Natural killer cell (primary cell): ENCODE measurements at regions not wholly inside any gene's neighbourhood (a gene's known extent, or its start where the extent isn't known, plus 50 kb on each side); places are given as distances from the start of the nearest gene placed in this dataset.

Experiments
- ATAC-seq, 3 donors: fragments of 150-1000 bp in 2 of 3; fragments of 200-7000 bp in 1 of 3; cut with Tn5 transposase; 1 replicate in 1 of 3; 2 replicates in 2 of 3; pipeline ENCODE4 v1.10.0; 2021; ENCODE audit warnings: mild to moderate bottlenecking in 2 of 3, moderate library complexity in 2 of 3
- DNase-seq, 2 donors: peaks; one replicate each; pipeline versions ENCODE4 v3.0.0 to v3.0.0-alpha.2; 2013 to 2021; ENCODE audit warnings: mixed read lengths in 1 of 2
- H3K27ac ChIP-seq: one replicate; pipeline ENCODE4 v1.5.1; 2013; ENCODE audit warnings: mild to moderate bottlenecking, low read length
- H3K27me3 ChIP-seq: one replicate; pipeline ENCODE4 v1.6.1; 2013; ENCODE audit warnings: low read length; ENCODE audit not compliant: control insufficient read depth, insufficient read depth
- H3K36me3 ChIP-seq: one replicate; pipeline ENCODE4 v1.6.1; 2013; ENCODE audit warnings: low read length; ENCODE audit not compliant: control insufficient read depth, insufficient read depth
- H3K4me1 ChIP-seq: one replicate; pipeline ENCODE4 v1.6.1; 2013; ENCODE audit warnings: low read length; ENCODE audit not compliant: control insufficient read depth, insufficient read depth
- H3K4me3 ChIP-seq: one replicate; pipeline ENCODE4 v1.5.1; 2013; ENCODE audit warnings: low read length
- H3K9me3 ChIP-seq: one replicate; pipeline ENCODE4 v1.6.1; 2013; ENCODE audit warnings: low read length; ENCODE audit not compliant: control insufficient read depth, insufficient read depth
- H3K27ac Mint-ChIP-seq, 2 donors: one replicate each; pipeline ENCODE4 v1.8.0; 2022; ENCODE audit warnings: mild to moderate bottlenecking in 2 of 2, mixed read lengths in 2 of 2, moderate library complexity in 1 of 2
- H3K27me3 Mint-ChIP-seq, 2 donors: one replicate each; pipeline ENCODE4 v1.8.0; 2022; ENCODE audit warnings: low read depth in 2 of 2, mixed read lengths in 2 of 2
- H3K36me3 Mint-ChIP-seq: one replicate; pipeline ENCODE4 v1.8.0; 2022; ENCODE audit warnings: mixed read lengths
- H3K4me1 Mint-ChIP-seq, 2 donors: one replicate each; pipeline ENCODE4 v1.8.0; 2022; ENCODE audit warnings: mixed read lengths in 2 of 2
- H3K4me3 Mint-ChIP-seq: one replicate; pipeline ENCODE4 v1.8.0; 2022; ENCODE audit warnings: mild to moderate bottlenecking, moderate library complexity, mixed read lengths
- H3K9me3 Mint-ChIP-seq, 2 donors: one replicate each; pipeline ENCODE4 v1.8.0; 2022; ENCODE audit warnings: mixed read lengths in 2 of 2
- CTCF ChIP-seq: fragments of 200-600 bp; IDR thresholded peaks from one replicate; pipeline ENCODE4 v1.8.0; 2022; ENCODE audit warnings: antibody characterized with exemption
- WGBS: methylation state at CpG from one replicate; pipeline ENCODE4 v1.1.7; 2013; ENCODE audit warnings: missing lambda C conversion rate; ENCODE audit not compliant: insufficient coverage; 5-methylcytosine and 5-hydroxymethylcytosine counted together
- intact Hi-C: fragments of 100-400 bp; cut with micrococcal nuclease; formaldehyde crosslinking; loops from one replicate; pipeline ENCODE4 v1.14.2; 2022

GRCh38 chr2:236892721-236893120 lies 193.0 kb upstream of the COPS8 start:
- no peaks in the 10 kb centered on the region for H3K36me3 ChIP-seq
- no peak overlapping the region for H3K4me3 Mint-ChIP-seq
- H3K9me3 ChIP-seq = no peaks in the 10 kb centered on the region
- no peak overlapping the region for H3K27ac ChIP-seq
- intact Hi-C loops = no loop called here
- H3K27me3 Mint-ChIP-seq = peaks cover 14 to 40% of the 10 kb centered on the region in 2 donors
- DNase-seq (no peak), ATAC-seq (no peak)
- no peak overlapping the region for H3K4me3 ChIP-seq
- H3K36me3 Mint-ChIP-seq = no peaks in the 10 kb centered on the region
- no peak for TF ChIP-seq CTCF
- H3K27ac Mint-ChIP-seq = no peak overlapping the region
- no peaks in the 10 kb centered on the region for H3K4me1 Mint-ChIP-seq
- H3K4me1 ChIP-seq = no peaks in the 10 kb centered on the region
- no peaks in the 10 kb centered on the region for H3K9me3 Mint-ChIP-seq
- peaks cover 3% of the 10 kb centered on the region for H3K27me3 ChIP-seq
- WGBS = 83% methylated on average over 7 of the region's 7 CpGs

- H3K27ac Mint-ChIP-seq = no peak overlapping the region
- 95% methylated on average over 4 of the region's 6 CpGs for WGBS
- H3K4me1 Mint-ChIP-seq = no peaks in the 10 kb centered on the region
- H3K4me3 Mint-ChIP-seq = no peak overlapping the region
- H3K36me3 Mint-ChIP-seq = no peaks in the 10 kb centered on the region
- TF ChIP-seq CTCF = no peak
- no peaks in the 10 kb centered on the region for H3K4me1 ChIP-seq
- H3K27ac ChIP-seq = no peak overlapping the region
- ATAC-seq (no peak), DNase-seq (no peak)
- peaks cover 11 to 41% of the 10 kb centered on the region in 2 donors for H3K27me3 Mint-ChIP-seq
- intact Hi-C loops = no loop called here
- H3K9me3 Mint-ChIP-seq = no peaks in the 10 kb centered on the region
- peaks cover 3% of the 10 kb centered on the region for H3K27me3 ChIP-seq
- no peaks in the 10 kb centered on the region for H3K9me3 ChIP-seq
- H3K36me3 ChIP-seq = no peaks in the 10 kb centered on the region
- H3K4me3 ChIP-seq = no peak overlapping the region
Observed at GRCh38 chr2:236894791-236895190, 190.9 kb upstream of the COPS8 start.

GRCh38 chr2:236895497-236895896 lies 190.2 kb upstream of the COPS8 start:
- no peak overlapping the region for H3K27ac ChIP-seq
- peaks cover 3% of the 10 kb centered on the region for H3K27me3 ChIP-seq
- ATAC-seq (no peak), DNase-seq (no peak)
- no peaks in the 10 kb centered on the region for H3K9me3 Mint-ChIP-seq
- H3K9me3 ChIP-seq = no peaks in the 10 kb centered on the region
- no peak overlapping the region for H3K4me3 Mint-ChIP-seq
- H3K27ac Mint-ChIP-seq = no peak overlapping the region
- no peaks in the 10 kb centered on the region for H3K4me1 ChIP-seq
- TF ChIP-seq CTCF = no peak
- peaks cover 16 to 44% of the 10 kb centered on the region in 2 donors for H3K27me3 Mint-ChIP-seq
- intact Hi-C loops = no loop called here
- no peak overlapping the region for H3K4me3 ChIP-seq
- no peaks in the 10 kb centered on the region for H3K36me3 Mint-ChIP-seq
- WGBS = 100% methylated on average over 2 of the region's 3 CpGs
- no peaks in the 10 kb centered on the region for H3K4me1 Mint-ChIP-seq
- no peaks in the 10 kb centered on the region for H3K36me3 ChIP-seq

GRCh38 chr2:236896688-236897087 lies 189.0 kb upstream of the COPS8 start:
- Histone ChIP-seq H3K4me3 (no peak overlapping the region), H3K27ac (no peak overlapping the region), H3K9me3 (no peaks in the 10 kb centered on the region), H3K36me3 (no peaks in the 10 kb centered on the region), H3K27me3 (peaks cover 3% of the 10 kb centered on the region), H3K4me1 (no peaks in the 10 kb centered on the region)
- H3K4me1 Mint-ChIP-seq = no peaks in the 10 kb centered on the region
- H3K36me3 Mint-ChIP-seq = no peaks in the 10 kb centered on the region
- no peak overlapping the region for H3K4me3 Mint-ChIP-seq
- no peak for TF ChIP-seq CTCF
- H3K9me3 Mint-ChIP-seq = no peaks in the 10 kb centered on the region
- no peak for ATAC-seq
- WGBS = 96% methylated on average over 5 of the region's 5 CpGs
- no peak overlapping the region for H3K27ac Mint-ChIP-seq
- no peak for DNase-seq
- H3K27me3 Mint-ChIP-seq = peaks cover 18 to 53% of the 10 kb centered on the region in 2 donors
- intact Hi-C loops = no loop called here
